ENCODE measurements at regions not wholly inside any gene's neighbourhood (a gene's known extent, or its start where the extent isn't known, plus 50 kb on each side); places are given as distances from the start of the nearest gene placed in this dataset.

- DNase-seq (ENCODE audit: low read depth, low spot score): no peak
These were observed 1003.3 kb downstream of the TBC1D22A start for GRCh38 chr22:47765757-47766156.

GRCh38 chr22:47762141-47762540 is 999.7 kb downstream of the TBC1D22A start:
- DNase-seq (ENCODE audit: low read depth, low spot score): no peak

GRCh38 chr22:47759909-47760308 is 997.5 kb downstream of the TBC1D22A start:
- no peak for DNase-seq (ENCODE audit: low read depth, low spot score)

- no peak for DNase-seq (ENCODE audit: low read depth, low spot score)
These were observed 995.3 kb downstream of the TBC1D22A start for GRCh38 chr22:47757741-47758140.

GRCh38 chr22:47750086-47750485 is 987.6 kb downstream of the TBC1D22A start:
- DNase-seq (ENCODE audit: low read depth, low spot score): no peak

- no peak for DNase-seq (ENCODE audit: low read depth, low spot score)
These were observed 986.5 kb downstream of the TBC1D22A start for GRCh38 chr22:47748957-47749356.

- no peak for DNase-seq (ENCODE audit: low read depth, low spot score)
These were observed 985.8 kb downstream of the TBC1D22A start for GRCh38 chr22:47748271-47748670.

GRCh38 chr22:47740109-47740805 is 977.8 kb downstream of the TBC1D22A start:
- DNase-seq (ENCODE audit: low read depth, low spot score): no peak

- DNase-seq (ENCODE audit: low read depth, low spot score): no peak
These were observed 977.0 kb downstream of the TBC1D22A start for GRCh38 chr22:47739291-47740015.

- no peak for DNase-seq (ENCODE audit: low read depth, low spot score)
These were observed 976.1 kb downstream of the TBC1D22A start for GRCh38 chr22:47738472-47739013.

- DNase-seq (ENCODE audit: low read depth, low spot score): no peak
These were observed 974.0 kb downstream of the TBC1D22A start for GRCh38 chr22:47736186-47737034.

GRCh38 chr22:47734511-47734910 is 972.1 kb downstream of the TBC1D22A start:
- no peak for DNase-seq (ENCODE audit: low read depth, low spot score)

- DNase-seq (ENCODE audit: low read depth, low spot score): no peak
These were observed 965.2 kb downstream of the TBC1D22A start for GRCh38 chr22:47727641-47728040.

GRCh38 chr22:47724751-47725150 is 962.3 kb downstream of the TBC1D22A start:
- no peak for DNase-seq (ENCODE audit: low read depth, low spot score)

- no peak for DNase-seq (ENCODE audit: low read depth, low spot score)
These were observed 961.6 kb downstream of the TBC1D22A start for GRCh38 chr22:47724030-47724429.

- no peak for DNase-seq (ENCODE audit: low read depth, low spot score)
These were observed 955.9 kb downstream of the TBC1D22A start for GRCh38 chr22:47718337-47718736.

GRCh38 chr22:47716890-47717615 is 954.6 kb downstream of the TBC1D22A start:
- no peak for DNase-seq (ENCODE audit: low read depth, low spot score)

- DNase-seq (ENCODE audit: low read depth, low spot score): no peak
These were observed 953.6 kb downstream of the TBC1D22A start for GRCh38 chr22:47715866-47716578.

GRCh38 chr22:47713941-47714340 is 951.5 kb downstream of the TBC1D22A start:
- DNase-seq (ENCODE audit: low read depth, low spot score): no peak

GRCh38 chr22:47710135-47710534 is 947.7 kb downstream of the TBC1D22A start:
- DNase-seq (ENCODE audit: low read depth, low spot score): no peak

GRCh38 chr22:47705350-47705749 is 942.9 kb downstream of the TBC1D22A start:
- no peak for DNase-seq (ENCODE audit: low read depth, low spot score)
